ENCODE measurements at regions not wholly inside any gene's neighbourhood (a gene's known extent, or its start where the extent isn't known, plus 50 kb on each side); places are given as distances from the start of the nearest gene placed in this dataset.
"Not testable (repeated sequence)": the region's sequence is repeated elsewhere in the genome, so short reads cannot be mapped to it uniquely, and the experiment has no call there.

- not testable (repeated sequence) for TF ChIP-seq CTCF (IDR thresholded peaks at IDR 0.05; ENCODE audit: low read depth, low read length); EZH2phosphoT487 (IDR thresholded peaks at IDR 0.05; ENCODE audit: low read depth)
Measured at GRCh38 chr7:106714590-106715442, 53.9 kb upstream of the CCDC71L start.
